Kidney glomerular epithelial cell (primary cell): ENCODE measurements at regions not wholly inside any gene's neighbourhood (a gene's known extent, or its start where the extent isn't known, plus 50 kb on each side); places are given as distances from the start of the nearest gene placed in this dataset.
"Not testable (repeated sequence)": the region's sequence is repeated elsewhere in the genome, so short reads cannot be mapped to it uniquely, and the experiment has no call there.

ENCODE experiments used
- DNase-seq: peaks from one replicate; lab custom pipeline; 2025; lab: John Stamatoyannopoulos, UW

DNA sequence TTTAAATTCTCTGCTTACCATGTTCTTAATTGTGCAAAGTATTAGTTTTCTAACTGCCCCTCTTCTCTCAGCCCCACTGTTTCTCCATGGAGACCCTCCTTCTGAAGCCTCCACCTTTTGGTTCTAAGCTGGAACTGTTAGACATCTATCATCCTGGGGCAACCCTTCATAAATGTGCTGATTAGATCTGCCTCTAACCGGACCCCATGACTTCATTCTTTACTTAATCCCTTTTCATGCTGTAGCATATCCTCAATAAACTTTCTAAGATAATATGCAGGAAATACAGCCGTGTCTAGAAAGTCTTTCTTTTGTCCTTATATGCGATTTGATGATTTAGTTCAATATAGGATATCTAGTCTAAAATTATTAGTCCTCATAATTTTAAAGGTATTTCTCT, 1020.1 kb downstream of the ADGRL2 start:
- DNase-seq, result no peak

DNA sequence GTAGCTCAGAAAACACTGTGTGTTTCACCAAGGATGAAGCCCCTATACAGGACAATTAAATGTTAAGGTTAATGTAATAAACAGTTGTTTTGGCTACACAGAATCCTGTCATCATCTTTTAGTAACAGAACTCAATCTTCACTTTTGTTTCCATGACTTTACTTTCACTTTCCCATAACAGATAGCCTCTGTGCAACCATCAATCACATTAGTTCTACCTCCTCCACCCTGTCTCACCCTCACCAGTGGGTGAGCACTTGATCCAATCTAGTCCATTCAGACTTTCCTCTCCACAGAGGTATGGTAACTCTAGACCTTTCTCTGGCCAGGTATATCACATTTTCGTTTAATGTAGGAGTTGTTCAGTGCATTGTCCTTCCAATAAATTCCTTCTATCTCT, 1018.5 kb downstream of the ADGRL2 start:
- peak; percentile 27 for DNase-seq

DNA sequence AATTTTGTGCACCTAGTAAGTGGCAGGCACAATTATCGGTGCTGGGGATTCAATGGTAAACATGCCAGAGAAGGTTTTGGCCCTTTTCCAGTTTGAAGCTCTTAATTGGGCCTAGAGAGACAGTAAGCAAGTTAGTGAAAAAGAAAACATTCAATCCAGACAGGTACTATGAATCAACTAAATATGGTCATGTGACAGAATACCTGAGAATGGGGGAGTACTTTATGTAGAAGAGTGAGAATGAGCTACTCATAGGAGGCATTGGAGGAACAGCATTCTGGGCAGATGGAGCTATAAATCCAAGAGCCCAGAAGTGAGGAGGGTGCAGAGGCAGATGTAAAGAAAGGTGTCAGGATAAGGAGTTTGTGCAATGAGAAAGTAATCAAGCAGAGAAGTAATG, 1017.9 kb downstream of the ADGRL2 start:
- no peak for DNase-seq

DNA sequence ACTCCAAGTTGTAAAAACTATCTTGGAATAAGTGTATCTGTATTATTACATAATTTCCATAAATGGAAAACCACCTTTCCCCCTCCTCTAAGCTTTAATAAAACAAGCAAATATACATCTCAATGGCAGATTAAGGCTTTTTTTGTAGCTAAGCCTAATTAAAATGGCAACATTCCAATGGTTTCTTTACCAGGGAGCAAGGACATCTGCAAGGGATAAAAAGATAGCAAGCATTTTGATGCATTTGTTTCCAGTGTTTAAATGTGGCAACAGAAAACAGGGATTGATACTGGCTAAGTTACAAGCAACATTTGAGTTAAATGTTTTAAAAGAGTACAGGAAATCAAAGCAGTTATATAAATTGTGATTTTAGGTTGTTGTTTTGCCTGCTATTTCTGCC, 1012.7 kb downstream of the ADGRL2 start:
- no peak for DNase-seq

DNA sequence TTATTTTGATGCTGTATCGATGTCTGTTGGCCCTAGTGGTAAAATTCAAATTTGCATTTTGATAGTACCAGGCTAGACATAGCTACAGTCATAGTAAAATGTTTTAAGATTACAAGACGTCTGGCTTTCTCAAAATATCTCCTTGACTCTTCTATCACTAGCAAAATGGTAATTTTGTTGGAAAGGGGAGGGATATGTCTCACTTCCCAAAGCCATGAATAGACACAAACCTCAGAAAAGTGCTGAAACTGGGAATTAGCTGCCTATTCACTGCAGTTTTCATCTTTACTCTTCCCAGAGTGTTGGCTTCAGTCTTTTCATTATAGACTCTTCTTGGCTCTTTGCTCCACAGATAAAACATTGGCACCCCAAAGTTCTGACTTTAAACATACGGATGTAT, 1009.9 kb downstream of the ADGRL2 start:
- DNase-seq, result no peak

DNA sequence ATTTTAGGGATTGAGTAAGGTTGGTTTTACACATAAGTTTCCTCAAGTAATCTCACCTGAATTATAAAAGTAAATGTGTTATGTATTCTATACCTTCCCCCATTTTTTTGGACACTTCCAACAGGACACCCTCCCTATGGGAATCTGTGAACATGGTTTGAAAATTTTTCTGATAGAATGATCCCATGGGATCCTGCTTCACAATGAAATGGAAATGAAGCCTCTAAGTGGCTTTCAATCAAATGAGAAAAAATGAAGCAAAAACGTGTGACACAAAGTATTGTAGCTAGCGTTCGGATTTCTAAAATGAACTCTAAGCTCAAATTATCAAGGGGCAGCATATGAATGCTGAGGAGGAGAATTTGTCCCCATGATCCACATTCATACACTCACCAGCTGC, 1006.8 kb downstream of the ADGRL2 start:
- no peak for DNase-seq

DNA sequence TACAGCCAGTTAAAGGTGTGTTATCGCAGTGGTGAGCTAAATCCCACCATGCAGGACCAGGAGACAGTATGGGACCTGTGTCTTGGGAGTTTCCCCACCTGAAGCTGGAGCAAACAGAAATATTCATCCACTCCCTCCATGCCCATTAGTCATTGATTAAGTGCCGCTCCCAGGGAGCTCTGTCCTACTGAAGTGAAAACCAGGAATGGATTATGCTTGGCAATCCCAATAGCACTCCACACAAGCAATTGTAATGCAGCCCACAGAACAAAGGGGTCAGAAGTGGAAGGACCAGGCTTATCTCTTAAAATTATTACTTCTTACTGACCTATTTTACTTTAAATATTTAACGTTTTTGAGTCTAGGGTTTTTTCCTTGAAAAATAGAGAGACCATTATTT, 1005.4 kb downstream of the ADGRL2 start:
- DNase-seq, result no peak

DNA sequence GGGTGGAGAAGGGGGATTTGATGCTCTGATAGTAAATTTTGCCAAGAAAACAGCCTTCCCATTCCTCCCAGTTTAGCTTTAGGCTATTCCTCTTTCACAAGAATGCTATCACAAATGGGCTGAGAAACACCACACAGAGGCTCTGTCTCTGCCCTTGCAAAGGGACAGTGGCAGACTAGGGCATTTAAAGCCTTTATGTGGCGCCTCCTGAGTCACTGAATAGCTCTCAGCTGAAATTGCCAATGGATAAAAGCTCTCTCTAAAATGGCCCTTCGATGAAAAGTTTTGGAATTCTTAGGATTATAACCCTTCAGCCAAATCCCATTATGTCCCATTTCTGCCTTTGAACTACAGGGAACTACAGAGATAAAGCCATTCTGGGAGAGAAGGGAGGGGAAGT, 1000.4 kb downstream of the ADGRL2 start:
- no peak for DNase-seq

DNA sequence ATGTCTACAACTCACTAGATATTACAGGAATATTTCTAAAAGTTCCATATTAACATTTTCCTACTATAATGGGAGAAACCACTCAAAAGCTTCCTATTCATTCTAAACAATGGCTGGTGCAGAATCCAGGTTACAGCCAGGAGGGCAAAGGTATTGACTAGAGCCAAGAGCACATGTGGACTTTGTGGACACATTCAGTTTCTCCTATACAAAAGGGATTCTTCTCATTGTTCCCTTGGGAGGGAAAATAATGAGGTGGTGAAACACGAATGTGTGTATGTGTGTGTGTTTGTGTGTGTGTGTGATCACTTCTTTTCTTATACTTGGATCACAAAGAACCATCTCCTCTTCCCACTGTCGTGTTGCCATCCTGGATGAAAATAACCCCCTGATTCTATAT, 1000.0 kb downstream of the ADGRL2 start:
- DNase-seq, result no peak

DNA sequence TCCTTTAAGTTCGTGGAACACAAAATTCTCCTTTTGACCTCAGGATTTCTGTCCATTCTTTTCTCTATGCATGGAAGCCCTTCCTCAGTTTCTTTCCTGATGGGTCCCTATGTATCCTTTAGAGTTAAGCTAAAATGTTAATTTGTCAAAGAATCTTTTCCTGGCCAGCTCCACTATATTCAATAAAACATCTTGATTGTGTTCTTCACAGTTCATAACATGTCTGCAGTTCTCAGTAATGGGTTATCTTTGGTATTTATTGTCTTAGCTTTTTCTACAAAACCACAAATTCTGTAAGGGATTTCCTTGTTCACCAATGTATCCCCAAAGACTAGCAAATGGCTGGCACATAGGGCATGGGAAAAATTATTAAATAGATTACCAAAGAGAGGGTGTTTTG, 998.5 kb downstream of the ADGRL2 start:
- no peak for DNase-seq

DNA sequence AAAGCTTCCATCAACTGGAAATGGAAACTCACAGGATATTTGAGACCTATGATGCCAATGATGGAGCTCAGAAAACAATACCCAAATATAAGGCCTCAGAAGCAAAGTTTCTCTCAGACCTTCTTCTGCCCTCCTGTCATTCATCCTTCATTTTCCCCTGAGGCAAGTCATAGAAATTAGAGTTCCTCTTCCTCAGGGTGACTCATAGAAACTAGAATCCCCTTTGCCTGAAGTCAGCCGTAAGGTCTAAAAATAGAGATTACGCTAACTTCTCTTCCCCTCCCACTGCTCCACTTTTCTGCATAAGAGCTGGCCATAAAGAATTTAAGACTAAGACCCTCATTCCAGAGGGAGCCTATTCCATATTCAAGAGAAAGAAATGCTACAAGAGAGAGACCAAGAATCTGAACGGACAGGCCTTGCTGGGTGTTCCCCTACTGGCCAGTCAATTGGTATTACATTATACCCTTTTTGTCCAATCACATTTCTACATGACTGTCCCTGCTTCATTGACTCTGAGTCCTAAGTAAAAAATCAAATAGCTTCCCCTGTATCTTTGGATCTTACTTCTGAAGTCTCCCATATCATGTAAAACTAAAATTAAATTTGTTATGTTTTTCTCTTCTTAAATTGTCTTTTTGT, 994.9 kb downstream of the ADGRL2 start:
- no peak for DNase-seq

DNA sequence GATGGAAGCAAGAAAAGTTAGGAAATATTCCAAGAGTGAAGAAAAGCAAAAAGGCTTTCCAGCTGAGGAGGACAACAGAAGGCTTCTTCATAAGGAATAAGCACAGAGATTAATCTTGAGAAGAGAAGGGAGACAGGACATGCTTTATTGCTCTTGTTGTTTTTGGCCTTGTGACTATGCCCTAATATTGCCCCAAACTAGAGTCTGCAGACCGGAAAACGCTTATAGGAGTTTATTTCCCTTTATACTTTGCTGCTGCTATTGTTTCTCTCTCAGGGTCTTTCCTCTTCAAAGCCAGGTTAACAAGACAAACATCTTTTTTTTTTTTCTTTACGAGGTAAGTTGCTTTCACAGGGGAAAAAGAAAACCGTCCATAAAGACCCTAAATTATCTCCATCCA, 991.4 kb downstream of the ADGRL2 start:
- DNase-seq, result no peak

DNA sequence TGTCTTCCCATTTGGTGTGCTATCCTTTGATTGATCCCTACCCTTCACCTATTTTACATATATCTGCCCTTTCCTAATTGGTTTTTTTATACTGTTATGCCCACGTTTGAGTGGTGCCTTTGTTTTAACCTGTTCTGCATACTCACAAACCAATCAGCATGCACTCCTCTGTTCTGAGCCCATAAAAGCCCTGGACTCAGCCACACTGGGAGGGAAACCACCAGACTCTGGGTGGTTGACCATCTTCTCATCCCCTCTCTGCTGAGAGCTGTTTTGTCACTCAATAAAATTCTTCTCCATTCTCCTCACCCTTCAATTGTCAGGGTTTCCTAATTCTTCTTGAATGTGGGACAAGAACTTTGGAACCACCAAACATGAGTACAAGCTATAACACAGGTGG, 989.8 kb downstream of the ADGRL2 start:
- DNase-seq, result no peak

DNA sequence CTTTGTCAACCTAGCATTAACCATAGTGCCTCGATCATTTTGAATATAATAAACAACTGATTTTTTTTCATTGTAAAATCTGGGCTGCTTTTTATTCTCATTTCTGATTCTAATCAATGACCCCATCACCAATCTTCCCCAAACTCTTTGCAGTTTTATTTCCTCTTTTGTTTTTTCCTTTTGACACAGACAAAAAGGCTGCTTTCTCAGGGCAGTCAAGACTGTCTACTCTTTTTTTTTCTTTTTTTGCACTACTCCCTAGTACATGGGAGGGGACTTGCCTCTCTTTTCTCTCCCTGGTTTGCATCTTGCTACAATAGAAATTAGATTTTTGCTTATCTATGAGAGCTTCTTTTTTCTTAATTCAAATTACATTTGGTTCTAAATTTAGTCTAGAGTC, 987.9 kb downstream of the ADGRL2 start:
- DNase-seq, result no peak

DNA sequence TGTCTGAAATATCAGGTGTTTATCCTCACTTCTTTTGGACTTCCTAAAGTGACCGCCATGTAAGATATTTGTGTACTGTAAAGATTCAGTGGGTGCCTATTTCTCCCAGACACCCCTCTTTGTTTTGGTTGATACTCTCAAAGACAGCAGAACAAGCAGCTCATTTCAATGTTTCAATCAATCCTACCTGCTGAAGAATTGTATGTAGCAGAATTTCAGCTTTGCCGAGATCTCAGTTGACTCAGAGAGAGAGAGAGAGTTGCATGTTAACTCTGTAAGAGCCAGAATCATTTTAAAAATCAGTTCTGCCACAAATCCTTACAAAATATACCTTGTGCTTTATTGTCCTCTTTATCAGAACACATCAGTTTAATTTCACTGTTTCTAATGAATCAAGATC, 987.3 kb downstream of the ADGRL2 start:
- no peak for DNase-seq

DNA sequence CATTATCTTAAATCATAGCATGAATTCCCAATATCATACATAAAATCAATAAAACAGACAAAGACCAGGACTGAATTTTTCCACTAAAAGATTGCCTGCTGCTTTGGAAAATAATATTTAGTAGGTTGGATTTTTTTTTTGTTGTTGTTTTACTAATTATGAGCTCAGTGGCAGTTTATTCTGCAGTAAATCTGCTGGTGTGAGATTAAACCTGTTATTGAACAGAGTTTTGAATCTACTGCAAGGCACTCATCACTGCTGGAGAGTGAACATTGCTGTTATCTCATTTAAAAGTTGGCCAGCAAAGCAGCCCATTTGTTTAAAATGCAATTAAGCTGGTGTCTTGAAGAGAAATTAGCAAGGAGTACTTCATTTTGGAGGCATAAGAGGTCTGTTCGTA, 986.1 kb downstream of the ADGRL2 start:
- DNase-seq, result no peak

DNA sequence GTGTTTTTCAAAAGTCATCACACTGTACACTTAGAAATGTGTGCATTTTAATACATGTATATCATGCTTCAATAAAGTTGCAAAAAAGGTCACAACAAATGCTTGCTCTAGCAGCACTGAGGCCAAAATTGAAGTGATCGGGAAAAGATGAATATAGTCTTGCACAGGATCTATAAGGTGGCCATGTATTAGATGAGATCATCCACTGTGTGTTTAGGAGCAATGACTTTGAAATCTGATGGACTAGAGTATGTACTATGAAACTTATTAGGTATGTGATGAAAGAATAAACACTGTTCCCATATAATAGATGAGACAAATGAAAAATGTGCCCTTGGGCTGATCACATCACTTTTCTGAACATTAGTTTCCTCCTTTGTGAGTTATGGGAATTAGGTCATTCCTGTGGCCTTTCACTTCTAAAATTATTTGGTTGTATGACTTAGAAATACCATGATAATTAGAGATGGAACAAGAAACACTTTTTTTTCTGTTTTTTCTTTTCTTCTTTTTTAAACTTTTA, 984.6 kb downstream of the ADGRL2 start:
- no peak for DNase-seq

DNA sequence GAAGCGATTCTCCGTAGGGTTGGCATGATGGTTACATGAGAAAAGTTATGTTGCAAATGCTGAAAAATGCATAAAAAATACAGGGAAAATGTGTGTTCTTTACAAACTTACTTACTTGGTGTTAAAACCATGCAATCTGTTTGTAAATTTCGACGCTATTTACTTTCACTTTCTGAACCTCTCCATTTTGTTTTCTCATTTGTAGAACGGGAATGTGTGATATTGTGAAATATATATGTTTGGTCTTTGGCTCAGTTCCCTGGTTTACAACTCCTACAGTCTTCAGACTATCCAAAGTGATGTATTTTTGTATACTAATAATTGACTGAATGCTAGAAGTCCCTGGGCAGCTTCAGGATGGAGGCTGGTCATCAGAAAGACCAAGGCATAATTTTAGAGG, 982.3 kb downstream of the ADGRL2 start:
- no peak for DNase-seq

DNA sequence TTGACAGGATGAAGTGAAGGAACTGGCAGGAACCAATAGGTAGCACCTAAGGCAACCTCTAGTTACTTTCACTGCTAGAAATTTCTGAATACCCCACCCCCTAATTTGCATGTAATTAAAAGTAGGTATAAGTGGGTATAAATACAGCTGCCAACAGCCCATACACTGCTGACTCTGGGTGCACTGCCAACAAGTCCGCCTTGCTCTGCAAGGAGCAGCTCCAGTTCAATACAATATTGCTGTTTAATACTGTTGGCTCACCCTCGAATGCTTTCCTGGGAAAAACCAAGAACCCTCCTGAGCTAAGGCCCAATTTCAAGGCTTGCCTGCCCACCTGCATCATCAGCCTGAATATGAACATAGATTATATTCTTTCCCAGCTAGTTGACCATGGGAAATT, 981.9 kb downstream of the ADGRL2 start:
- DNase-seq, result no peak

DNA sequence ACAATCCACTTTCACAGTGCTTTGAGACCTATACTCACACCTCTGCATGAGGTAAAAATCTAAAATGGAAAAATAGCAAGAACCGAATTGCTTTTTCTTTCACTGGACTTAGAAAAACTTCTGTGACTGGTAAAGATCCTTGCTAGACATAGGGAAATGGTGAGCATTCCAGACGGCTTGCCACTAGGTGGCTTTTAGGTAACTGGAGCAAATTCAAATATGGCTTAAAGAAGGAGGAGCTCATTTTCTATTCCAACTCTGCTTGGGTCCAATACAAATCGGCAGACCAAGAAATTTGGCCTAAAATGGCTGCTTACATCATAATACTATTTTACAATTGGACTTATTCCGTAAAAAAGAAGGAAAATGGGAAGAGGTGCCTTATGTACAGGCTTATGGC, 977.9 kb downstream of the ADGRL2 start:
- DNase-seq, result no peak

DNA sequence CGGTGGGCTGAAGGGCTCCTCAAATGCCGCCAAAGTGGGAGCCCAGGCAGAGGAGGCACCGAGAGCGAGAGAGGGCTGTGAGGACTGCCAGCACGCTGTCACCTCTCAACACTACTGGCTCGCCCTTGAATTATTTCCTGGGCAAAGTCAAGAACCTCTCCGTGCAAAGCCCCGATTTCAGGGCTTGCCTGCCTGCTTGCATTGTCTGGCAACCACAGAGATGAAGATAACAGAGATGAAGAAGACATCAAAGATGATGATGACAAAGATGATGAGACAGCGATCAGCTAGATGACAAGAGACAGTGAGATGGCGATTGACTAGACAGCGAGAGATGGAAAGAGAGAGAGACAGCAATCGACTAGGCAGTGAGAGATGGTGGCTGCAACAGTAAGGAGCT, 976.5 kb downstream of the ADGRL2 start:
- DNase-seq, result no peak

DNA sequence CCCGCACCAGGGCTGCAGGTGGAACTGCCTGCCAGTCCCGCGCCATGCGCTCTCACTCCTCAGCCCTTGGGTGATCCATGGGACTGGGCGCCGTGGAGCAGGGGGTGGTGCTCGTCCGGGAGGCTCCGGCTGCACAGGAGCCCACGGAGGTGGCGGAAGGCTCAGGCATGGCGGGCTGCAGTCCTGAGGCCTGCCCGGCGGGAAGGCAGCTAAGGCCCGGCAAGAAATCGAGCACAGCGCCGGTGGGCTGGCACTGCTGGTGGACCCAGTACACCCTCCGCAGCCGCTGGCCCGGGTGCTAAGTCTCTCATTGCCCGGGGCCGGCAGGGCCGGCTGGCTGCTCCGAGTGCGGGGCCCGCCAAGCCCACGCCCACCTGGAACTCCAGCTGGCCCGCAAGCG, 976.0 kb downstream of the ADGRL2 start:
- not testable (repeated sequence) for DNase-seq

DNA sequence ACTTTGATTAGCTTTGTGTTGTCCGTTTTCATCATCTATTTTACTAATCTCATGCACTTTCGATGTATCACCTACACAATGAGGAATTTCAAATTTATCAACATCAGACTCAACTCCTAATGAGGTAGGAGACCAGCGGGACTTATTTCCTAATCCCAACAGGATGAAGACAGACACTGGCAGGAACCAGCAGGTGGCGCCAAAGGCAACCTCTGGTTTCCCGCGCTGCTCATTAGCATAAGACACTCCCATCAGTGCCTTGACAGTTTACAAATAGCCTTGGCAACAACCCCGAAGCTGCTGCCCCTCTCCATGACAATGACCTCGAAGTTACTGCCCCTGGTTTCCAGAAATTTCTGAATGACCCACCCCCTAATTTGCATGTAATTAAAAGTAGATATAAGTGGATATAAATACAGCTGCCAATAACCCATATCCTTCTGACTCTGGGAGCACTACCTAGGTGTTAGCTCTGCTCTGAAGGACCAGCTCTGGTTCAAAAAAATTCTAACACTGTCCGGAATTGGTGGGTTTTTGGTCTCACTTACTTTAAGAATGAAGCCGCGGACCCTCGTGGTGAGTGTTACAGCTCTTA, 974.8 kb downstream of the ADGRL2 start:
- DNase-seq, result no peak

DNA sequence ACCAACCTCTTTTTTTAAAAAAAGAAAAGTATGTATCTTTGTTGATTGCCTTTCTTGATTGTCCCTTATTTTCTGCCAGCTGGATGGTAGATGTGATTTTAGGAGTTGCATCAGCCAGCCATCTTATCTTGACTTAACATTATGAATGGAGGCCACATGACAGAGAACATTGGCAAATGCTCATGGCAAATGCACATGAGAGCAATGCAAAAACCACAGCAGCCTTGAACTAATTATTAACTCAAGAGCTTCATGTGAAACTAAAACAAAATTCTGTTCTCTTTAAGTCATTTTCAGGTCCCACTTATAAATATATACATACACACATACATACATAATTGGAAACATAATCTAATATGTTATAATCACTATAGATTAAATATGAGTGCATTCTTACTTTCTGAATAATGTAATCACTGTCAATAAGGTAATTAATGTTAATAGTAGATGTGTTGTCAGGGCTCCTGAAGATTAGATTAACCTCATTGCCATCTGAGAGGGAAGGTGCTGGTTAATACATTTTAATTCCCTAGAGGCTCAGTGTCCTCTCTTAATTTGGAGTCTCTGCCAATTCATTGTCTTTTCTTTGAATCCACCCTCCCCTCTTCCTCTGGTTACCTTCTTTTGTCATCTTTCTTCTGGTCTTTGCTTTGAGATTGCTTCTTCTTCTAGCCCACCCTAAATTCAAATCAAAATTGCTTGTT, 962.2 kb downstream of the ADGRL2 start:
- DNase-seq, result peak; percentile 1
